ENCODE measurements at regions not wholly inside any gene's neighbourhood (a gene's known extent, or its start where the extent isn't known, plus 50 kb on each side); places are given as distances from the start of the nearest gene placed in this dataset.

GRCh38 chr12:24460099-24460498, 488.8 kb downstream of the BCAT1 start:
- no peak for ATAC-seq (ENCODE audit: insufficient read depth, low FRiP score)
- peaks cover 0 to 3% (median 0%) of the 10 kb centered on the region in 4 donors for H3K36me3 ChIP-seq (ENCODE audit: control insufficient read depth in 4 of 4, insufficient read depth in 4 of 4, low read length in 4 of 4)
- no peak overlapping the region for H3K4me3 ChIP-seq
- no peak overlapping the region for H3K27ac ChIP-seq (ENCODE audit: low read depth in 1 of 2, low read length in 1 of 2)
- no peak for TF ChIP-seq CTCF (IDR thresholded peaks at IDR 0.05; ENCODE audit: control extremely low read depth, extremely low read depth)
- H3K27me3 ChIP-seq (ENCODE audit: control insufficient read depth in 3 of 3, insufficient read depth in 3 of 3, low read length in 2 of 3) = no peaks in the 10 kb centered on the region
- H3K4me1 ChIP-seq (ENCODE audit: control insufficient read depth in 5 of 5, insufficient read depth in 5 of 5, low read length in 5 of 5) = peaks cover 0 to 12% (median 6%) of the 10 kb centered on the region in 5 donors
- no peak overlapping the region for H3K9ac ChIP-seq (ENCODE audit: insufficient read depth in 1 of 2, low read length in 2 of 2)
- DNase-seq = no peak
- WGBS, 2 donors = 49 to 84% methylated on average over 2 of the region's 2 CpGs
- no peaks in the 10 kb centered on the region for H3K9me3 ChIP-seq (ENCODE audit: control insufficient read depth in 4 of 4, insufficient read depth in 3 of 4, low read length in 3 of 4)

GRCh38 chr12:24455811-24456210, 493.1 kb downstream of the BCAT1 start:
- 87 to 93% methylated on average over 5 of the region's 5 CpGs for WGBS, 2 donors
- ATAC-seq (ENCODE audit: insufficient read depth, low FRiP score) (no peak), DNase-seq (no peak)
- Histone ChIP-seq H3K27me3 (ENCODE audit: control insufficient read depth in 3 of 3, insufficient read depth in 3 of 3, low read length in 2 of 3) (no peaks in the 10 kb centered on the region), H3K9ac (ENCODE audit: insufficient read depth in 1 of 2, low read length in 2 of 2) (no peak overlapping the region), H3K9me3 (ENCODE audit: control insufficient read depth in 4 of 4, insufficient read depth in 3 of 4, low read length in 3 of 4) (no peaks in the 10 kb centered on the region), H3K27ac (ENCODE audit: low read depth in 1 of 2, low read length in 1 of 2) (no peak overlapping the region), H3K4me3 (no peak overlapping the region), H3K36me3 (ENCODE audit: control insufficient read depth in 4 of 4, insufficient read depth in 4 of 4, low read length in 4 of 4) (peaks cover 0 to 3% (median 0%) of the 10 kb centered on the region in 4 donors), H3K4me1 (ENCODE audit: control insufficient read depth in 5 of 5, insufficient read depth in 5 of 5, low read length in 5 of 5) (peaks cover 0 to 27% (median 6%) of the 10 kb centered on the region in 5 donors)
- no peak for TF ChIP-seq CTCF (IDR thresholded peaks at IDR 0.05; ENCODE audit: control extremely low read depth, extremely low read depth)

- 94 to 97% methylated on average over 7 of the region's 7 CpGs for WGBS, 2 donors
- no peaks in the 10 kb centered on the region for H3K27me3 ChIP-seq (ENCODE audit: control insufficient read depth in 3 of 3, insufficient read depth in 3 of 3, low read length in 2 of 3)
- H3K9me3 ChIP-seq (ENCODE audit: control insufficient read depth in 4 of 4, insufficient read depth in 3 of 4, low read length in 3 of 4) = peaks cover 0 to 2% (median 0%) of the 10 kb centered on the region in 4 donors
- H3K9ac ChIP-seq (ENCODE audit: insufficient read depth in 1 of 2, low read length in 2 of 2) = no peak overlapping the region
- no peaks in the 10 kb centered on the region for H3K36me3 ChIP-seq (ENCODE audit: control insufficient read depth in 4 of 4, insufficient read depth in 4 of 4, low read length in 4 of 4)
- H3K4me1 ChIP-seq (ENCODE audit: control insufficient read depth in 5 of 5, insufficient read depth in 5 of 5, low read length in 5 of 5) = peaks cover 0 to 4% (median 0%) of the 10 kb centered on the region in 5 donors
- no peak overlapping the region for H3K27ac ChIP-seq (ENCODE audit: low read depth in 1 of 2, low read length in 1 of 2)
- no peak for TF ChIP-seq CTCF (IDR thresholded peaks at IDR 0.05; ENCODE audit: control extremely low read depth, extremely low read depth)
- H3K4me3 ChIP-seq = no peak overlapping the region
- ATAC-seq (ENCODE audit: insufficient read depth, low FRiP score) (no peak), DNase-seq (no peak)
Observed at GRCh38 chr12:24447678-24448077, 498.2 kb upstream of the SOX5 start.

GRCh38 chr12:24446287-24446686, 496.8 kb upstream of the SOX5 start:
- Histone ChIP-seq H3K27me3 (ENCODE audit: control insufficient read depth in 3 of 3, insufficient read depth in 3 of 3, low read length in 2 of 3) (no peaks in the 10 kb centered on the region), H3K9me3 (ENCODE audit: control insufficient read depth in 4 of 4, insufficient read depth in 3 of 4, low read length in 3 of 4) (peaks cover 0 to 2% (median 0%) of the 10 kb centered on the region in 4 donors), H3K27ac (ENCODE audit: low read depth in 1 of 2, low read length in 1 of 2) (no peak overlapping the region), H3K4me1 (ENCODE audit: control insufficient read depth in 5 of 5, insufficient read depth in 5 of 5, low read length in 5 of 5) (peaks cover 0 to 12% (median 4%) of the 10 kb centered on the region in 5 donors), H3K36me3 (ENCODE audit: control insufficient read depth in 4 of 4, insufficient read depth in 4 of 4, low read length in 4 of 4) (no peaks in the 10 kb centered on the region), H3K9ac (ENCODE audit: insufficient read depth in 1 of 2, low read length in 2 of 2) (no peak overlapping the region), H3K4me3 (no peak overlapping the region)
- ATAC-seq (ENCODE audit: insufficient read depth, low FRiP score) (no peak), DNase-seq (no peak)
- TF ChIP-seq CTCF (IDR thresholded peaks at IDR 0.05; ENCODE audit: control extremely low read depth, extremely low read depth) = no peak
